22Rv1 (cell line): ENCODE measurements at regions not wholly inside any gene's neighbourhood (a gene's known extent, or its start where the extent isn't known, plus 50 kb on each side); places are given as distances from the start of the nearest gene placed in this dataset.

Experiments used
- ZFX ChIP-seq: fragments of 450-650 bp; IDR thresholded peaks from 2 replicates; pipeline ENCODE4 v1.6.1; 2017; ENCODE audit warnings: antibody characterized with exemption, borderline replicate concordance
- TF ChIP-seq, protein P1 (sequence below): fragments of 450-650 bp; IDR thresholded peaks from 2 replicates; pipeline ENCODE4 v1.5.1; 2017; ENCODE audit warnings: mild to moderate bottlenecking

DNA sequence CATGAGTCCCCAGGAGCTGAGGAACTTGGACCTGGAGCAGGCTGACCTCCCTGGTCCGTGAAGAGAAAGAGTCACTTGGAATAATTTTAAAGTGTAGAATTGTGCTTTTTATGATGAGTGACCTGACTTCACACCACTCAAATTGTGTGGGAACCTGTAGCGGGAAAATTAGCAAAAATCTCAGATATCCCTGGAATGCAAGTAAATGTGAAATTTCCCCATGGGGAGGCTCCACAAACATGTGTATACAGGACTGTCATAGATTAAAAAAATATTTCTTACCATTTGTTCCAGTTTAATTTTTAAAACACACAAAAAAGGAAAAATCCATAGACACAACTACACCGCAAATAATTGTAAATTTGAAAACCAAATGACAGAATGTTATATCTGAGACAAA, 1079.6 kb upstream of the PABPC4L start:
- TF ChIP-seq, protein P1, sequence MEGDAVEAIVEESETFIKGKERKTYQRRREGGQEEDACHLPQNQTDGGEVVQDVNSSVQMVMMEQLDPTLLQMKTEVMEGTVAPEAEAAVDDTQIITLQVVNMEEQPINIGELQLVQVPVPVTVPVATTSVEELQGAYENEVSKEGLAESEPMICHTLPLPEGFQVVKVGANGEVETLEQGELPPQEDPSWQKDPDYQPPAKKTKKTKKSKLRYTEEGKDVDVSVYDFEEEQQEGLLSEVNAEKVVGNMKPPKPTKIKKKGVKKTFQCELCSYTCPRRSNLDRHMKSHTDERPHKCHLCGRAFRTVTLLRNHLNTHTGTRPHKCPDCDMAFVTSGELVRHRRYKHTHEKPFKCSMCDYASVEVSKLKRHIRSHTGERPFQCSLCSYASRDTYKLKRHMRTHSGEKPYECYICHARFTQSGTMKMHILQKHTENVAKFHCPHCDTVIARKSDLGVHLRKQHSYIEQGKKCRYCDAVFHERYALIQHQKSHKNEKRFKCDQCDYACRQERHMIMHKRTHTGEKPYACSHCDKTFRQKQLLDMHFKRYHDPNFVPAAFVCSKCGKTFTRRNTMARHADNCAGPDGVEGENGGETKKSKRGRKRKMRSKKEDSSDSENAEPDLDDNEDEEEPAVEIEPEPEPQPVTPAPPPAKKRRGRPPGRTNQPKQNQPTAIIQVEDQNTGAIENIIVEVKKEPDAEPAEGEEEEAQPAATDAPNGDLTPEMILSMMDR, result no peak
- TF ChIP-seq ZFX, result no peak
